ENCODE measurements at regions not wholly inside any gene's neighbourhood (a gene's known extent, or its start where the extent isn't known, plus 50 kb on each side); places are given as distances from the start of the nearest gene placed in this dataset.

GRCh38 chr18:28690836-28691495 lies 514.0 kb upstream of the CDH2 start:
- intact Hi-C loops (cut with micrococcal nuclease) = no loop called here

- intact Hi-C loops (cut with micrococcal nuclease) = no loop called here
These were observed 513.2 kb upstream of the CDH2 start for GRCh38 chr18:28690100-28690499.

GRCh38 chr18:28689588-28689987 lies 512.7 kb upstream of the CDH2 start:
- intact Hi-C loops (cut with micrococcal nuclease) = no loop called here

GRCh38 chr18:28684746-28685355 lies 507.9 kb upstream of the CDH2 start:
- intact Hi-C loops (cut with micrococcal nuclease) = no loop called here

GRCh38 chr18:28682912-28683311 lies 506.0 kb upstream of the CDH2 start:
- intact Hi-C loops (cut with micrococcal nuclease) = no loop called here

- intact Hi-C loops (cut with micrococcal nuclease) = no loop called here
These were observed 492.2 kb upstream of the CDH2 start for GRCh38 chr18:28669165-28669564.

- intact Hi-C loops (cut with micrococcal nuclease) = no loop called here
These were observed 489.3 kb upstream of the CDH2 start for GRCh38 chr18:28666216-28666615.

GRCh38 chr18:28657961-28658360 lies 481.0 kb upstream of the CDH2 start:
- intact Hi-C loops (cut with micrococcal nuclease) = no loop called here

- intact Hi-C loops (cut with micrococcal nuclease) = no loop called here
These were observed 475.7 kb upstream of the CDH2 start for GRCh38 chr18:28652654-28653053.

- intact Hi-C loops (cut with micrococcal nuclease) = no loop called here
These were observed 474.4 kb upstream of the CDH2 start for GRCh38 chr18:28651298-28651697.

GRCh38 chr18:28650860-28651259 lies 473.9 kb upstream of the CDH2 start:
- intact Hi-C loops (cut with micrococcal nuclease) = no loop called here

GRCh38 chr18:28647961-28648360 lies 471.0 kb upstream of the CDH2 start:
- intact Hi-C loops (cut with micrococcal nuclease) = no loop called here

GRCh38 chr18:28637897-28638296 lies 461.0 kb upstream of the CDH2 start:
- intact Hi-C loops (cut with micrococcal nuclease) = no loop called here

- intact Hi-C loops (cut with micrococcal nuclease) = no loop called here
These were observed 458.6 kb upstream of the CDH2 start for GRCh38 chr18:28635530-28635929.

GRCh38 chr18:28626756-28627155 lies 449.8 kb upstream of the CDH2 start:
- intact Hi-C loops (cut with micrococcal nuclease) = no loop called here

- intact Hi-C loops (cut with micrococcal nuclease) = no loop called here
These were observed 431.1 kb upstream of the CDH2 start for GRCh38 chr18:28607991-28608390.

GRCh38 chr18:28606686-28607085 lies 429.8 kb upstream of the CDH2 start:
- intact Hi-C loops (cut with micrococcal nuclease) = no loop called here

GRCh38 chr18:28602391-28602790 lies 425.5 kb upstream of the CDH2 start:
- intact Hi-C loops (cut with micrococcal nuclease) = no loop called here

- intact Hi-C loops (cut with micrococcal nuclease) = no loop called here
These were observed 417.1 kb upstream of the CDH2 start for GRCh38 chr18:28594034-28594433.

- intact Hi-C loops (cut with micrococcal nuclease) = no loop called here
These were observed 412.1 kb upstream of the CDH2 start for GRCh38 chr18:28588884-28589549.

GRCh38 chr18:28584731-28585130 lies 407.8 kb upstream of the CDH2 start:
- intact Hi-C loops (cut with micrococcal nuclease) = no loop called here

GRCh38 chr18:28582724-28583123 lies 405.8 kb upstream of the CDH2 start:
- intact Hi-C loops (cut with micrococcal nuclease) = no loop called here

GRCh38 chr18:28581521-28582071 lies 404.7 kb upstream of the CDH2 start:
- intact Hi-C loops (cut with micrococcal nuclease) = no loop called here

Data from T-helper 2 cell treated with Interferon-gamma antibody and Interleukin-4, amounts not matched to agents 100 ng/mL and 5 ng/mL, for 36 hours (primary cell).